ENCODE measurements at regions not wholly inside any gene's neighbourhood (a gene's known extent, or its start where the extent isn't known, plus 50 kb on each side); places are given as distances from the start of the nearest gene placed in this dataset.
"Not testable (repeated sequence)": the region's sequence is repeated elsewhere in the genome, so short reads cannot be mapped to it uniquely, and the experiment has no call there.

- no peak for DNase-seq (ENCODE audit: low spot score)
These were observed 220.4 kb upstream of the IRX4 start for GRCh38 chr5:2102819-2103776.

DNA sequence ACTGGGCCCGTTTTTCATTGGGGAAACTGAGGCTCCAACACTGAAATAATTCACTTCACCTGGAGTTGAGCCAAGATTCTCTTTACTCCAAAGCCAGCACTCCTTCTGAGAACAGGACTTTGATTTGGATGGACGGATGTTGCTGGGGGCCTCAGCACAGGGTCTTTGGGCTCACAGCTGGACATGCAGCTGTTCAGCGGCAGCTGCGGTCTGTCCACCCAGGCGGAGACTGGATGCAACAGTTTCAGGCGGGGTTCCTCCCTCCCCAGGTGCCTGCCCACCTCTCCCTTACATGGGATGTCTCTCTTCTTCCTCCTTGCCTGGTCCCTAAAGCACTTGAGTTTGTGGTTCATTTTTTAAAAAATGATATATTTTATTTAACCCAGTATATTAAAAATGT lies 219.0 kb upstream of the IRX4 start:
- no peak for DNase-seq (ENCODE audit: low spot score)

GRCh38 chr5:2096887-2097505 lies 214.3 kb upstream of the IRX4 start:
- no peak for DNase-seq (ENCODE audit: low spot score)

GRCh38 chr5:2095011-2095410 lies 212.3 kb upstream of the IRX4 start:
- DNase-seq (ENCODE audit: low spot score), result no peak

DNA sequence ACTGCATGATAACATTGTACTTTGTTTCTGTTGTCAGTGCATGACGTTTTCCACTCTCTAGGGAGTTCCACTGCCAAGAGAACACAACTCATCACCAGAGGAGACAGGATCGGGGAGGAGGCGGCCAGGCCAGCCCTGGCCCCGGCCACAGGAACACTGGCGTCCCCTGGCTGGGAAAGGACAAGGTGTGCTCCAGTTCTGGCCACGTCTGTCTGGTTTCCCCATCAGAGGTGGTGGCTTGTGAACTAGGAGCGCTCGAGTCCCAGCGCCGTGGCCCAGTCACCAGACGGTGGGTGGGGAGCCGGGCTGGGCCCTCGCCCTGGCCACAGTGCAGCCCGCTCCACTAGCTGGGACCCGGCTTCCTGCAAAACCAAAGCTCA lies 211.9 kb upstream of the IRX4 start:
- no peak for DNase-seq (ENCODE audit: low spot score)

DNA sequence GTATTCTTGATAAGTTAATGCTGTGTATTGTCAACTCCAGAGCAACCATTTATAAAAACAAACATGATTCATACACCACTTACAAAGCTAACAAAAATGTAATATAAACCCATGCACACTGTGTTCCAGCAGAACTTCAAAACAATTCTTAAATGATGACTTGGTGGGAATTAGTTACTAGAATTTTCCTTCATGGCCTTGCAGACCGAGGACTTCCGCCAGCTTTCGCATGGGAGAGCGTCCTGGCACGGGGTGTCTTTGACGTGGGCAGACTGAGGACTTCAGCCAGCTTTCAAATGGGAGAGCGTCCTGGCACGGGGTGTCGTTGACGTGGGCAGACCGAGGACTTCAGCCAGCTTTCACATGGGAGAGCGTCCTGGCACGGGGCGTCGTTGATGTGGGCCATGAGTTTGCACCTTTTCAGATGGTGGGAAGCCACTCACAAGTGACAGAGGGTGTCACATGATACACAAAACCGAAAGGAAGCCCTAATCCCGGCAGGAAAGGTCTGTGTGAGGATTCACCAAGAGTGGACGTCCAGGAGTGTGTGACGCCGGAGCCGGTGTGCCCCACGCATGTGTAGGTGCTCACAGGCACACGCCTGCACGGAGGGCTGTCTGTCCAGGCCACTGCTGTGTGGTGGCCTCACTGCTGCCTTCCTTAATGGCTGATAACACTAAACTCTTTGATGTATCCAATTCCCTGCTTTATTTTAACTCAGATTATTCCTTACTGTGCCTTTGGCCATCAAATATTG lies 211.3 kb upstream of the IRX4 start:
- no peak for DNase-seq (ENCODE audit: low spot score)

DNA sequence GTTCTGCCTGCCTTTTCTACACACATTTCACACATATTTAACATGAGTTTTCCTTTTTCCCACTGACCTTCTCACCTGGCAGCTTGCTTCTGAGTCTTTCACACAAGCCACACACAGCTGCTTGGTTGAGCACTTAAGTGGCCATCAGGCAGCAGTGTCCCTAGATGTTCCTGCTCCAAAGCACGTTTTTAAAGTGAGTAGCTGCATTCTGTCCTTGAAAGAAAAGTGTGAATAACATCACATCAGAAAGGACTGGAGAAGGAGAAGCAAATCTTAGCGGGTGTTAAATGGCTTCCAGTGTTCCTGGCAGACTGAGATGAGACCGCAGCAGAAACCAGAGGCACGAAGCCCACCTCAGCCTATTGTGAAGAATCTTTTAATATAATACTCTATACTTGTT lies 209.2 kb upstream of the IRX4 start:
- DNase-seq (ENCODE audit: low spot score), result no peak

- DNase-seq (ENCODE audit: low spot score), result no peak
These were observed 205.3 kb upstream of the IRX4 start for GRCh38 chr5:2087980-2088379.

DNA sequence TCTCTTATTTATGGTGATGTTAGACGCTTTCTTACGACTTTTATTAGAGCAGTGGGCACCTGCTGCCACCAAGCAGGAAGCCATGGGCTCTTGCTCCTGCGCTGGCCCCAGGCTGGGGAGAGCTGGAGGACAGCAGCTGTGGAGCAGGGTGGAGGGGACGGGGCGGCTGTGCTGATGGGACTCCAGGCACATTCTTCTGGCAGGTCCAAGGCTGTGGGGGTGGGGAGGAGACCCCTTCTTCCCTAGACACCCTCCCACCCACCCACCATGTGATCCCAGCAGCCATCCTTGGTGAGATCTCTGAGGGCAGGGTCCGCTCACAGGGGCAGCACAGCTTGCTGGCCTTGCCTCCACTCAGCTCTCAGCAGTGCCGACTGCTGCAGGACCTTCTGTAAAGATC lies 192.6 kb upstream of the IRX4 start:
- DNase-seq (ENCODE audit: low spot score), result no peak

DNA sequence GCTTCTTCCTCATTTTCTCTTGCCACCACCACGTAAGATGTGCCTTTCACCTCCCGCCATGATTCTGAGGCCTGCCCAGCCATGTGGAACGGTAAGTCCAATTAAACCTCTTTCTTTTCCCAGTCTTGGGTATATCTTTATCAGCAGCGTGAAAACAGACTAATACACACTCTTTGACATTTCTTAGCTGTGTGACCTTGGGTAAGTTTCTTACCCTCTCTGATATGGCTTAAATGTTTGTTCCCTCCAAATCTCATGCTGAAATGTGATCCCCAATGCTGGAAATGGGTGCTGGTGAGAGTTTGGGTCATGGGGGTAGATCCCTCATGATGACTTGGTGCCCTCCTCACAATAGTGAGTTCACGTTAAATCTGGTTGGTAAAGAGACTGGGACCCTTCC lies 188.8 kb upstream of the IRX4 start:
- DNase-seq (ENCODE audit: low spot score), result no peak

DNA sequence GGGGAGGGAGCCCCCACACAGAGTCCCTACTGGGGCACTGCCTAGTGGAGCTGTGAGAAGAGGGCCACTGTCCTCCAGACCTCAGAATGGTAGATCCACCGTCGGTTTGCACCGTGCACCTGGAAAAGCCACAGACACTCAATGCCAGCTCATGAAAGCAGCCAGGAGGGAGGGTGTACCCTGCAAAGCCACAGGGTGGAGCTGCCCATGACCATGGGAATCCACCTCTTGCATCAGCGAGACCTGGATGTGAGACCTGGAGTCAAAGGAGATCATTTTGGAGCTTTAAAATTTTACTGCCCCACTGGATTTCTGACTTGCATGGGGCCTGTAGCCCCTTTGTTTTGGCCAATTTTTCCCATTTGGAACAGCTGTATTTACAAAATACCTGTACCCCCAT lies 188.1 kb upstream of the IRX4 start:
- DNase-seq (ENCODE audit: low spot score), result not testable (repeated sequence)

DNA sequence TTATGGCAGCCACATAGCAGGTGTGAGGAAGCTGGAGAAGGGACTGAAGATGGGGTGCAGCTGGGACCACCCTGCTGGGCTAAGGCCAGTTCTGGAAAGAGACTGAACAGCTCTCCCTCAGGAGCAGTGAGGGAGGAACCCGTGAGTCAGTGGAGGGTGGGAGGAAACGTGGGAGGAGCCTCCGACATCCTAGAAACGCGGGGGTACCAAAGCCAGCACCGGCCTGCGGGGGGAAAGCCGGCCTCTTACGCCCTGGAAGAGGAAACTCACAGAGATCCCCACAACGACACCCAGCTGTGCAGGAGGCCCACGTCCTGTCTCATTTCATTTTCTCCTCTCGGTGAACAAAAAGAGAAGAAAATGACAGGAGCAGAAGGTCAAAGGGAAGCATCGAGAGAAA lies 185.8 kb upstream of the IRX4 start:
- DNase-seq (ENCODE audit: low spot score), result no peak

DNA sequence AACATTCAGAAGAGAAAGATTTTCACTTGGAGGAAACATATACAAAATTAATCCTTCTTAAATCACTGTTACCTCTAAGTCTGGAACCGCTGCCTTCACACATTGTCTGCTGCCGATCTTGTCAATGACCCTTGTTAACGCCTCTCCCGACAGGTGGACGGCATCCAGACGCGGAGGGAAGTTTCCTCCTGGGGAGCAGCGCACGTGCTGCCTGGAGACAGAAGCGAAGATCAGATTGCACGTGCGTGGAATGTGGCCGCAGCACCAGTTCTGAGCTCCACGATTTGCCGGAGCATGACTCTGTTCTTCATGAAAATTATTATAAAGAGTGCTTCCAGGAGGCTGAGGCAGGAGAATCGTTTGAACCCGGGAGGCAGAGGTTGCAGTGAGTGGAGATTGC lies 183.6 kb upstream of the IRX4 start:
- DNase-seq (ENCODE audit: low spot score), result no peak

DNA sequence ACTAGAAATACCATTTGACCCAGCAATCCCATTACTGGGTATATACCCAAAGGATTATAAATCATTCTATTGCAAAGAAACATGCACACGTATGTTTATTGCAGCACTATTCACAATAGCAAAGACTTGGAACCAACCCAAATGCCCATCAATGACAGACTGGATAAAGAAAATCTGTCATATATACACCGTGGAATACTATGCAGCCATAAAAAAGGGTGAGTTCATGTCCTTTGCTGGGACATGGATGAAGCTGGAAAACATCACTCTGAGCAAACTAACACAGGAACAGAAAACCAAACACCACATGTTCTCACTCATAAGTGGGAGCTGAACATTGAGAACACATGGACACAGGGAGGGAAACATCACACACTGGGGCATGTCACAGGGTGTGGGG lies 180.7 kb upstream of the IRX4 start:
- DNase-seq (ENCODE audit: low spot score), result not testable (repeated sequence)

DNA sequence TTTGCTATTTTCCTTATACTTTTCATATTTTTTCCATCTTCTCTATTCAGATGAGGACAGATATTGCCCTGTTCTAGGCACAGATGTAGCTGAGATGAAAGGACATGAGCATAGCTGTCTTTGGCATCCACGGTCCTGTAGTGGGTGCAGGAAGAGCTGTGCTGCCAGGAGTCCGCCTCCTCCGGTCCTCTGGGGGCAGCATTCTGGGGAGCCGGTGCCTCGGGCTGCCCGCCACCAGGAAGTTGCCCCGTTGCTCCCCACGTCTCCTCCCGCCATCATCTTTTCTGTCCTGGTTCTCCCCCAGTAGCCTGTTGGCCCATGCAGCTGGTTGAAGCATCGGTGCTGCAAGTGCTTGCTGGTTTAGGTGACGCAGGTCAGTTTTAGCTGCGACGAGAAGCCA lies 170.0 kb upstream of the IRX4 start:
- DNase-seq (ENCODE audit: low spot score), result no peak

DNA sequence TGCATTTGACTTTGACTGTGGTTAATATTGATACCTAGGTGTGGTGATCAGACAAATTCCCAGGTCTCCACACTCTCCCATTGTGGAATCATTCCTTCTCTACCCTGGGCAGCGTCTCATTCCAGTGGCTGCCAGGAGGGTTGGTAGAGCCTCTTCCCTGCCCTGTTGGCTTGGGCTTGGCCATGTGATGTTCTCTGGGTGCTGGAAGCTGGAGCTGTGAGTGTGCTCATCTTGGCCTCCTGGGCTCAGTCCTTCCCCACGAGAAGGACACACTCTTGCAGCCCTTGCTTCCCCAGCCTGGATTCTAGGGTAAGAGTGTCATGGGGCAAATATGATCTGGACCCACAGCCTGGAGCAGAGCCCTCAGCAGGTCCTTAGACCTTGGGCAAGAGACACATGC lies 167.2 kb upstream of the IRX4 start:
- no peak for DNase-seq (ENCODE audit: low spot score)

DNA sequence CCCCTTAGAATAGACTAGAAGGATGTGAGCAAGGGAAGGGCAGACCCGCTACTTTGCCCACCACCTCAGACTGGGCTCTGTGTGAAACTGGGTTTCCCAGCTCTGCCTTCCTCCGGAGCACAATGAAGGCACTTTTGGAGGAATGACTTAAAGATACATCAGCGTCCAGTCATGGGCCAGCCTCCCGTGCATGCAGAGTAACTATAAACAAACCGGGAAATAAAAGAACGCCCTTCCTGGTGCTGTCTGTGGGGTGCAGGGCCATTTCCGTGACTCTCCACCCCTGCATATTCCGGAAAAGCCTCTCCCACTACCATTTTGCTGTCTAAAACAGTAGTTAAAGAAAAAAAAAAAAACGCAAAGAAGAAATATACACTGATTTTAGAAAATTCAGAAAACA lies 165.9 kb upstream of the IRX4 start:
- no peak for DNase-seq (ENCODE audit: low spot score)

- no peak for DNase-seq (ENCODE audit: low spot score)
These were observed 164.7 kb upstream of the IRX4 start for GRCh38 chr5:2047341-2047927.

DNA sequence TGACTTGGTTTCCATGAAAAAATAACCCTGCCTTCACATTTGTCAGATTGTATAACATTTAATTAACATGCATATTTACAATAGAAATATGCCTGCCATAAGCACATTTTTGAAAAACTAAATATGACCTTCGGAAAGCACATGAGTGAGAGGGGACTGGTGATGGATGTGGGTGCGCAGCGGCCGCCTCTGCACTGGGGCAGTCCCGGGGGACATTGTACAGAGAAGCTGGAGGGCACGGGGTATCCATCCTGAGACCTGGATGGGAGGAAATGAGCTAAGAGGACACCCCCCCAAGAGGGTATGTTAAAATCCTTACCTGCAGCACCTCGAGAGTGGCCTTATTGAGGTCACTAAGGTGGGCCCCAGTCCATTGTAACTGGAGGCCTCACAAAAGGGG lies 161.3 kb upstream of the IRX4 start:
- no peak for DNase-seq (ENCODE audit: low spot score)

DNA sequence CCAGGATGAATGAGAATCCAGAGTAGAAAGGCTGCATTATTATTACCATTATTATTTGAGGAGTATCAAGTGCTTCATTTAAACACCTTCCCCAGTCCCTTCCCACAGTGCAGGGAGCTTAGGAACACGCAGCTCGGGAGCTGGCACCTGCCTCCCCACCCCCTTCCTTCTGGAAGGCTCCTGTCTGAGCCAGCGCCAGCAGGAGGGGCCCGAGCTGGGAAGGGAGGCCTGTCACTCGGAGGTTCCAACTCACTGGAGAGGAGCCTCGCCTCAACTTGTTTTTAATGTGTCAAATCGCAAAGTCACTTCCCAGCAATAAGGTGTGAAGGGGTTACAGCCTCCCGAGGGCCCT lies 156.4 kb upstream of the IRX4 start:
- DNase-seq (ENCODE audit: low spot score), result no peak

DNA sequence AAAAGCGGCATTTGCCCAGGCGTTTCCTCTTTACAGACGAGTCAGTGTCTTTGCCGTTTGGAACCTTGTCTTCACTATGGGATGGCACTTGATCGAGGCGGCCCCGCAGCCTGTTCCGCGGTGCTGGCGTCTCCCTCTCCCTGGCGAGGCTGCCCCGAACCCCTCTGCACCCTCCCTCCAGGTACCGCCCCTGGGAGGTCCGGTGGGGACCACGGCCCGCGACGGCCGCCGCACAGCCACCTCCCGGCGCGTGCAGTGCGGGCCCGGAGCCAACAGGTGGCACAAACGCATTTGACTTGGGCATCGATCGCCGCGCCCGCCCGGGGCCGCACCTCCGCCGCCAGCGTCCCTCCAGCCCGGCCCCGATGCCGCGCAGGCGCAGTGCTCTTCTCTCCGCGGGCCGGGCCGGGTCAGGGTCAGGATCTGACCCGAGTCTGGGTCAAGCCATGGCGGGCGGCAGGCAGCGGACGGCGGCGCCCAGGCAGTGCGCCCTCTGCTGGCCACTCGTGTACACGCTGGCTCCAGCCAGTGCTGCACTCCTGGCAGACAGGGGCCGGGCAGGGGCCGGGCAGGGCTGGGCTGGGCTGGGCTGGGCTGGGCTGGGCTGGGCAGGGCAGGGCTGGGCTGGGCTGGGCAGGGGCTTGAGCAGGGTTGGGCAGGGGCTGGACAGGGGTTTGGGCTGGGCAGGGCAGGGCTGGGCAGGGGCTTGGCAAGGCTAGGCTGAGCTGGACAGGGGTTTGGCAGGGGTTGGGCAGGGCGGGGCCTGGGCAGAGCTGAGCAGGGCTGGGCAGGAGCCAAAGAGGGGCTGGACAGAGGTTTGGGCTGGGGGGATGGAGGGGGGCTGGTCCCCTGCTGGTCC lies 155.8 kb upstream of the IRX4 start:
- peak; percentile 30 for DNase-seq (ENCODE audit: low spot score)

- DNase-seq (ENCODE audit: low spot score), result no peak
These were observed 154.2 kb upstream of the IRX4 start for GRCh38 chr5:2036885-2037284.
